Mesothelial cell of epicardium (in vitro differentiated cells): ENCODE measurements at regions not wholly inside any gene's neighbourhood (a gene's known extent, or its start where the extent isn't known, plus 50 kb on each side); places are given as distances from the start of the nearest gene placed in this dataset.

Experiments used
- DNase-seq, 2 experiments: peaks; one replicate each; pipeline ENCODE4 v3.0.0; 2021; ENCODE audit warnings: low spot score in 2 of 2; ENCODE audit not compliant: unreplicated experiment in 2 of 2
- H3K27ac Mint-ChIP-seq: 2 replicates; pipeline ENCODE4 v1.8.0; 2021; ENCODE audit warnings: mixed read lengths
- H3K27me3 Mint-ChIP-seq: 2 replicates; pipeline ENCODE4 v1.8.0; 2021; ENCODE audit warnings: low read depth, mixed read lengths
- H3K36me3 Mint-ChIP-seq: 2 replicates; pipeline ENCODE4 v1.8.0; 2021; ENCODE audit warnings: mixed read lengths
- H3K4me1 Mint-ChIP-seq: 2 replicates; pipeline ENCODE4 v1.8.0; 2021; ENCODE audit warnings: mixed read lengths
- H3K4me3 Mint-ChIP-seq: 2 replicates; pipeline ENCODE4 v1.8.0; 2021; ENCODE audit warnings: mild to moderate bottlenecking, moderate library complexity, mixed read lengths
- H3K9me3 Mint-ChIP-seq: 2 replicates; pipeline ENCODE4 v1.8.0; 2021; ENCODE audit warnings: mixed read lengths
- CTCF ChIP-seq: fragments of 200-600 bp; sonication (generic); IDR thresholded peaks from one replicate; pipeline ENCODE4 v1.5.0; 2021; ENCODE audit warnings: antibody characterized with exemption; ENCODE audit not compliant: unreplicated experiment

GRCh38 chr5:155626592-155626991 is 613.0 kb downstream of the KIF4B start:
- TF ChIP-seq CTCF = no peak
- Mint-ChIP-seq H3K4me1 (no peaks in the 10 kb centered on the region), H3K9me3 (no peaks in the 10 kb centered on the region), H3K4me3 (no peak overlapping the region), H3K27ac (no peak overlapping the region), H3K27me3 (peaks cover 50% of the 10 kb centered on the region), H3K36me3 (no peaks in the 10 kb centered on the region)
- DNase-seq = no peak

GRCh38 chr5:155628346-155628745 is 614.8 kb downstream of the KIF4B start:
- Mint-ChIP-seq H3K27me3 (peaks cover 40% of the 10 kb centered on the region), H3K36me3 (no peaks in the 10 kb centered on the region), H3K4me1 (no peaks in the 10 kb centered on the region), H3K27ac (no peak overlapping the region), H3K4me3 (no peak overlapping the region), H3K9me3 (no peaks in the 10 kb centered on the region)
- TF ChIP-seq CTCF = no peak
- no peak for DNase-seq

GRCh38 chr5:155629597-155629996 is 616.0 kb downstream of the KIF4B start:
- DNase-seq = no peak
- H3K4me1 Mint-ChIP-seq = no peaks in the 10 kb centered on the region
- peaks cover 28% of the 10 kb centered on the region for H3K27me3 Mint-ChIP-seq
- no peaks in the 10 kb centered on the region for H3K36me3 Mint-ChIP-seq
- no peak for TF ChIP-seq CTCF
- no peak overlapping the region for H3K4me3 Mint-ChIP-seq
- H3K9me3 Mint-ChIP-seq = no peaks in the 10 kb centered on the region
- no peak overlapping the region for H3K27ac Mint-ChIP-seq

- peaks cover 16% of the 10 kb centered on the region for H3K27me3 Mint-ChIP-seq
- no peak for TF ChIP-seq CTCF
- no peak for DNase-seq
- no peaks in the 10 kb centered on the region for H3K36me3 Mint-ChIP-seq
- H3K4me1 Mint-ChIP-seq = no peaks in the 10 kb centered on the region
- H3K9me3 Mint-ChIP-seq = no peaks in the 10 kb centered on the region
- no peak overlapping the region for H3K27ac Mint-ChIP-seq
- no peak overlapping the region for H3K4me3 Mint-ChIP-seq
Measured at GRCh38 chr5:155631116-155631515, 617.6 kb downstream of the KIF4B start.

GRCh38 chr5:155633338-155633957 is 619.9 kb downstream of the KIF4B start:
- DNase-seq = no peak
- no peak for TF ChIP-seq CTCF
- Mint-ChIP-seq H3K9me3 (no peaks in the 10 kb centered on the region), H3K4me3 (no peak overlapping the region), H3K27me3 (no peaks in the 10 kb centered on the region), H3K27ac (no peak overlapping the region), H3K36me3 (no peaks in the 10 kb centered on the region), H3K4me1 (no peaks in the 10 kb centered on the region)

- Mint-ChIP-seq H3K27me3 (peaks cover 18% of the 10 kb centered on the region), H3K4me1 (no peaks in the 10 kb centered on the region), H3K36me3 (no peaks in the 10 kb centered on the region), H3K9me3 (no peaks in the 10 kb centered on the region), H3K27ac (no peak overlapping the region), H3K4me3 (no peak overlapping the region)
- no peak for TF ChIP-seq CTCF
- no peak for DNase-seq
Measured at GRCh38 chr5:155649666-155650065, 636.1 kb downstream of the KIF4B start.
